ENCODE measurements at regions not wholly inside any gene's neighbourhood (a gene's known extent, or its start where the extent isn't known, plus 50 kb on each side); places are given as distances from the start of the nearest gene placed in this dataset.

- H3K4me1 ChIP-seq = peaks cover 0 to 4% (median 0%) of the 10 kb centered on the region in 10 experiments; a peak in 3 of 20 replicates
- H3K27ac ChIP-seq = no peak overlapping the region
- H3K27me3 ChIP-seq = no peaks in the 10 kb centered on the region
- no peaks in the 10 kb centered on the region for H4K20me1 ChIP-seq
- peaks cover 0 to 3% (median 0%) of the 10 kb centered on the region in 11 experiments; a peak in 1 of 22 replicates for H3K9me3 ChIP-seq (replicated peaks in 1 of 11)
- H3K9ac ChIP-seq = no peak overlapping the region
- no peaks in the 10 kb centered on the region for H3K36me3 ChIP-seq
- no peak overlapping the region for H3K4me2 ChIP-seq
- no peak for TF ChIP-seq Cebpa-rat (IDR thresholded peaks at IDR 0.05)
- H3K4me3 ChIP-seq = no peak overlapping the region
These were observed 114.2 kb downstream of the DDX1 start for GRCh38 chr2:15705839-15706386.

DNA sequence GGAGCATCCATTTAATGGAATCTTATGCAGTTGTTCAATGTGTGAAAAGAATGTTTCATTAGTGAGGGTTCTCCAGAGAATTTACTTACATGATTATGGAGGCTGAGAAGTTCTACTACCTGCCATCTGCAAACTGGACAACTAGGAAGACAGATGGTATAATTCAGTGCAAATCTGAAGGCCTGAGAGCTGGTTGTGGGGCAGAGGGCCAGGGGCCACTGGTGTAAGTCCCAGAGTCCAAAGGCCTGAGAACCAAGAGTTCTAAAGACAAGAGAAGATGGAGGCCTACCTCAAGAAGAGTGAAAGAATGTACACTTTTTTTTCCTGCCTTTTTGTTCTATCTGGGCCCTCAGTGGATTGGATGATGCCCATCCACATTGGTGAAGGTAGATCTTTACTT is 114.8 kb downstream of the DDX1 start:
- no peak overlapping the region for H3K9ac ChIP-seq
- H3K4me1 ChIP-seq = peaks cover 0 to 4% (median 0%) of the 10 kb centered on the region in 10 experiments; a peak in 3 of 20 replicates
- no peaks in the 10 kb centered on the region for H4K20me1 ChIP-seq
- no peak overlapping the region for H3K4me2 ChIP-seq
- TF ChIP-seq Cebpa-rat (IDR thresholded peaks at IDR 0.05) = no peak
- no peaks in the 10 kb centered on the region for H3K36me3 ChIP-seq
- no peak overlapping the region for H3K4me3 ChIP-seq
- no peak overlapping the region for H3K27ac ChIP-seq
- H3K9me3 ChIP-seq (replicated peaks in 1 of 11) = peaks cover 0 to 3% (median 0%) of the 10 kb centered on the region in 11 experiments; a peak in 1 of 22 replicates
- H3K27me3 ChIP-seq = no peaks in the 10 kb centered on the region

DNA sequence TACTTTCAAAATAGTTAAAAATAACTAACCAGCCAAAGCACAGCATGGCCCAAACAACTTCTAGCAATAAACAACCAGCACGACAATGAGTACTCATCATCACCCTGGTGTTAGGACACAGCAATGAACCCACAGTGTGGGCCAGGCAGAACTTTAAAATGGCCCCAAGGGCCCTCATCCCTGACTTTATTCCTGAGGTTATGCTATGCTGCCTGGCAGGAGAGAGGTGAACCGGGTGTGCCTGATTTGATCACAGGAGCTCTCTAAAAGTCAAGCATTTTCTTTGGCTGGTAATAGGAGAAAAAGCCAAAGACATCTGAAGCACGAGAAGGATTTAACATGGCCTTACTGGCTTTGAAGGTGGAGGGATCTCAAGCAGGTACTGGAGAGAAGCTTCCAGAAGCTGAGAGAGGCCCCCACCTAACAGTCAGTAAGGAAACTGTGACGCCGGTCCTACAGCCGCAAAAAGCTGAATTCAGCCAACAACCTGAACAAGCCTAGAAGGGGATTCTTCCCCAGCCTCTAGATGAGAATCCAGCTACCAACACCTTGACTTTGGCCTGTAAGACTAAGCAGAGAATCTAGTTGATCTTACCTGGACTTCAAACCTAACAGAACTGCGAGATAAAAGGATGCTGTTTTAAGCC is 115.4 kb downstream of the DDX1 start:
- H3K9ac ChIP-seq = no peak overlapping the region
- H3K9me3 ChIP-seq (replicated peaks in 1 of 11) = peaks cover 0 to 3% (median 0%) of the 10 kb centered on the region in 11 experiments; a peak in 1 of 22 replicates
- H3K36me3 ChIP-seq = no peaks in the 10 kb centered on the region
- no peak overlapping the region for H3K4me2 ChIP-seq
- H3K4me1 ChIP-seq = peaks cover 0 to 4% (median 0%) of the 10 kb centered on the region in 10 experiments; a peak in 3 of 20 replicates
- no peak overlapping the region for H3K27ac ChIP-seq
- no peaks in the 10 kb centered on the region for H4K20me1 ChIP-seq
- TF ChIP-seq Cebpa-rat (IDR thresholded peaks at IDR 0.05) = no peak
- H3K4me3 ChIP-seq = no peak overlapping the region
- H3K27me3 ChIP-seq = no peaks in the 10 kb centered on the region

DNA sequence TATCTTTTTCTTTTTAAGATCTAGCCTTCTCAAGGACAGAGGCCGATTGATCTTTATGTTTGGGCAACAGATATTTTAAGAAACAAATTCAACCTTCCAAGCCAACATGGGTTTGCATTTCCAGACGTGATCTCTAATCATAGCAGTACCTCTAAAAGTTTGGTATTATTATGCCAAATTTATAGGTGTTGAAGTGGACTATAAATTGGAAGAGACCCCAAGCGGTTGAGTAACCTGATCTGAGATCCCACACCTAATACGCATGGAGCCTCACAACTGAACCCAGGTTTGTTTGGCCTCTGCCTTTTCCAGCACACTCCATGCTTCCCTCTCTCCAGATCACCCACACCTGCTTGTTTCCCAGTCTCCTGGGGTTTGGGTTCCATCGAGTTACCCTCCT is 116.5 kb downstream of the DDX1 start:
- Histone ChIP-seq H4K20me1 (no peaks in the 10 kb centered on the region), H3K9ac (no peak overlapping the region), H3K4me3 (no peak overlapping the region), H3K27ac (no peak overlapping the region), H3K27me3 (no peaks in the 10 kb centered on the region), H3K4me2 (no peak overlapping the region), H3K4me1 (peaks cover 0 to 4% (median 0%) of the 10 kb centered on the region in 10 experiments; a peak in 3 of 20 replicates), H3K9me3 (replicated peaks in 1 of 11) (no peaks in the 10 kb centered on the region), H3K36me3 (no peaks in the 10 kb centered on the region)
- no peak for TF ChIP-seq Cebpa-rat (IDR thresholded peaks at IDR 0.05)

- H3K4me1 ChIP-seq = peaks cover 0 to 4% (median 0%) of the 10 kb centered on the region in 10 experiments; a peak in 3 of 20 replicates
- H3K9ac ChIP-seq = no peak overlapping the region
- no peaks in the 10 kb centered on the region for H4K20me1 ChIP-seq
- H3K36me3 ChIP-seq = no peaks in the 10 kb centered on the region
- H3K4me3 ChIP-seq = no peak overlapping the region
- no peak for TF ChIP-seq Cebpa-rat (IDR thresholded peaks at IDR 0.05)
- H3K27me3 ChIP-seq = no peaks in the 10 kb centered on the region
- no peak overlapping the region for H3K27ac ChIP-seq
- H3K4me2 ChIP-seq = peak overlapping the region in 2 of 11 experiments; percentile 7 to 15; a peak in 1 of 22 replicates
- no peaks in the 10 kb centered on the region for H3K9me3 ChIP-seq (replicated peaks in 1 of 11)
These were observed 117.5 kb downstream of the DDX1 start for GRCh38 chr2:15708865-15709820.

DNA sequence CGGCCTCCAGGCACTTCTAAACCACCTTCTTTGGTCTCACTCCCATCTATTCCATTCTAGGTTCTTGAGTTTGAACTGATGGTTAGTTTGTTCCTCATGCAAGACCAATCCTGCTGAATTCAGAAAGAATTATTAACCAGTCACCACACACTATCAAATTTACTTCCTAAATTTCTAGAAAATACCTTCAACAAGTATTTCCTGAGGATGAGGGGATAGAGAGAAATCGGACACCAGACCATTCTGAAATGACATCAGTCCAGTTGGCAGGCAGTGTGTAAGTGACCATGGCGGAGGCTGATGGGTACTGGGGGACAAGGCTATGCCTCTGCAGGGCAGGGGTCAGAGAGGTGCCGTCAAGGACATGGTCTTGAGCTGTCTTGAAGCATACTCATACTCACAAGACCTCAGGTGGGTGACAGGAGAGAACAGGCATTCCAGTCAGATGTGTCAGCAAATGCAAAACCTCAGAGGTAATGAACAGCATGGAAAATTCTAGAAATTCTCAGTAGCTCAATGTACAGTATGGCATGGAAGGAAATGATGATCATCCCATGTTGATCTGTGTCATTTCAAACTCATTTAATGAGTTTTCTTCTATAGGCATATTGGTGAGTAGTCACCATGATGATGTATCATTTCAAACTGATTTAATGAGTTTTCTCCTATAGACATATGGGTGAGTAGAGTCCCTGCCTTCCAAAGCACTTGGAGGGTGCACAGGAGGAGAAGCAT is 119.6 kb downstream of the DDX1 start:
- Histone ChIP-seq H3K36me3 (no peaks in the 10 kb centered on the region), H3K27ac (no peak overlapping the region), H3K9ac (no peak overlapping the region), H3K4me2 (no peak overlapping the region), H4K20me1 (no peaks in the 10 kb centered on the region), H3K9me3 (replicated peaks in 1 of 11) (no peaks in the 10 kb centered on the region), H3K4me1 (peaks cover 0 to 9% (median 7%) of the 10 kb centered on the region in 10 experiments; a peak in 17 of 20 replicates), H3K4me3 (no peak overlapping the region), H3K27me3 (no peaks in the 10 kb centered on the region)
- TF ChIP-seq Cebpa-rat (IDR thresholded peaks at IDR 0.05) = no peak

DNA sequence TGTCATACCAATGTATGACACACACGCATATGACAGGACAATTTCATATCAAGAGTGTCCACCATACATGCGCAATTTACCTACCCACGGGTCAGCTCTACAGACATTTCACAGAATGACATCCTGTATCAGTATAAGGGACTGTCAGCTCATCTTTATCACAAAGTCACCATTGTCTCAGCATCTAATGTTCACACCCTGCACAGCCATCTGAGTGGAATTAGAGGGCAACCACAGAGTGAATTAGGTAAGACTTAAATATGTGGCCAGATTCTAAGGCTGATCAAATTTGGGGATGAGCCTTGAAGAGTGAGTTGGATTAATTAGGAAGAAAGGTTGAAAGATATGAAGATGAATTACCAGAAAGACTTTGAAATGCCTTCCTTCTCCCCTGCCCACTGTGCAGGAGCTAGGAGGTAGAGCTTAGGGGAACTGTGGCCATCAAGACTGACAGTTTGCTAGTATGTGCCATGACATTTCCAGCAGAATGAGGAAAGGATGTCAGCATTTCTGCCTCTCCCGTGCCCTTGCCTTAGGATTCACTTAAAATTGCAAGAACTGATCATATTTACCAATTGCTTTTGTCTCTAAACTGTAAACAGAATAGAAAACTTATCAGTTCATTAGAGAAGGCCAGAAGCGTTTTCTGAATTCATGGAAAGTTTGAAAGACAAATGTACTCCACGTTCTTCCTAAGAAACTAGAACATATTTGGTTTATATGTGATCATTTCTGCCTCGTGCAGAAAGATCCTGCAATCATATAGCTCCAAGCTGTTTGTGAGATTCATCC is 121.1 kb downstream of the DDX1 start:
- no peaks in the 10 kb centered on the region for H3K27me3 ChIP-seq
- H3K27ac ChIP-seq = no peak overlapping the region
- H4K20me1 ChIP-seq = no peaks in the 10 kb centered on the region
- H3K9me3 ChIP-seq (replicated peaks in 1 of 11) = no peaks in the 10 kb centered on the region
- no peaks in the 10 kb centered on the region for H3K36me3 ChIP-seq
- no peak overlapping the region for H3K4me3 ChIP-seq
- H3K4me2 ChIP-seq = no peak overlapping the region
- H3K9ac ChIP-seq = no peak overlapping the region
- TF ChIP-seq Cebpa-rat (IDR thresholded peaks at IDR 0.05) = no peak
- H3K4me1 ChIP-seq = peaks cover 6 to 23% (median 22%) of the 10 kb centered on the region in 10 experiments

DNA sequence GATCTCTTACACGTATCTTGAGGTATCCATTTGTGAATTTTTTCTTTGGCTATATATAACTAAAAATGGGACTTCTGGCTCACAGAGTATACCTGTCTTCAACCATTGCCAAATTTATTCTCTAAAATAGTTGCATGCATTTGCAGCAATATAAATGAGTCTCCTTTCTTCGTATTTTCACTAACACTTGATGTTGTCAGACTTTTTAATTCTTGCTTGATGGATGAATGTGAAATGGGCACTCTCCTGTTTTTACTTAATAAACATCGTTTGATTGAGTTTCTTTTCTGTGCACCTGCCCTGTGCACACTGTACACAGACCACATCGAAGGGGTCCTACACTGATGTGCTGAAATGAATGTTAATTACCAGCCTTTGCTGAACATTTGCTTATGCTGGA is 121.8 kb downstream of the DDX1 start:
- H4K20me1 ChIP-seq = no peaks in the 10 kb centered on the region; a peak in 1 of 22 replicates
- H3K9me3 ChIP-seq (replicated peaks in 1 of 11) = no peaks in the 10 kb centered on the region
- no peaks in the 10 kb centered on the region for H3K36me3 ChIP-seq
- H3K9ac ChIP-seq = no peak overlapping the region
- H3K4me1 ChIP-seq = peaks cover 6 to 30% (median 29%) of the 10 kb centered on the region in 10 experiments
- H3K27me3 ChIP-seq = no peaks in the 10 kb centered on the region
- no peak overlapping the region for H3K4me2 ChIP-seq
- no peak overlapping the region for H3K4me3 ChIP-seq
- H3K27ac ChIP-seq = no peak overlapping the region
- TF ChIP-seq Cebpa-rat (IDR thresholded peaks at IDR 0.05) = no peak
